CD4-positive, CD25-positive, alpha-beta regulatory T cell (primary cell): ENCODE measurements at regions not wholly inside any gene's neighbourhood (a gene's known extent, or its start where the extent isn't known, plus 50 kb on each side); places are given as distances from the start of the nearest gene placed in this dataset.

Source experiments
- ATAC-seq, 2 donors: fragments of 150-1000 bp; cut with Tn5 transposase; one replicate each; pipeline ENCODE4 v1.10.0; 2021; ENCODE audit warnings: low read depth in 2 of 2, moderate number of reproducible peaks in 2 of 2, moderate library complexity in 1 of 2
- DNase-seq, 3 donors: peaks; one replicate each; pipeline versions ENCODE4 v3.0.0 to v3.0.0-alpha.2; 2012 to 2022; ENCODE audit warnings: mixed read lengths in 1 of 3
- H3K27ac ChIP-seq: one replicate; pipeline ENCODE4 v1.7.0; 2013; ENCODE audit warnings: mild to moderate bottlenecking, low read length; ENCODE audit not compliant: insufficient read depth, poor library complexity, severe bottlenecking
- H3K27me3 ChIP-seq: one replicate; pipeline ENCODE4 v1.7.0; 2013; ENCODE audit warnings: low read length; ENCODE audit not compliant: control insufficient read depth, insufficient read depth
- H3K36me3 ChIP-seq: one replicate; pipeline ENCODE4 v1.7.0; 2013; ENCODE audit warnings: mild to moderate bottlenecking, low read length, moderate library complexity; ENCODE audit not compliant: control insufficient read depth, insufficient read depth
- H3K4me1 ChIP-seq: 2 replicates; pipeline ENCODE4 v1.7.0; 2013; ENCODE audit warnings: mild to moderate bottlenecking, low read length; ENCODE audit not compliant: insufficient read depth, control insufficient read depth, poor library complexity, severe bottlenecking
- H3K4me3 ChIP-seq: one replicate; pipeline ENCODE4 v1.7.0; 2013; ENCODE audit warnings: low read depth, mild to moderate bottlenecking, low read length, moderate library complexity
- H3K9me3 ChIP-seq, 2 experiments: 1 replicate in 1 of 2; 2 replicates in 1 of 2; pipeline ENCODE4 v1.7.0; 2013; ENCODE audit warnings: low read length in 2 of 2, mild to moderate bottlenecking in 1 of 2, moderate library complexity in 1 of 2; ENCODE audit not compliant: control insufficient read depth in 2 of 2
- H3K27ac Mint-ChIP-seq, 3 donors: one replicate each; pipeline ENCODE4 v1.8.0; 2020 to 2022; ENCODE audit warnings: mild to moderate bottlenecking in 3 of 3, mixed read lengths in 3 of 3, moderate library complexity in 2 of 3
- H3K27me3 Mint-ChIP-seq: one replicate; pipeline ENCODE4 v1.8.0; 2022; ENCODE audit warnings: mild to moderate bottlenecking, mixed read lengths
- H3K36me3 Mint-ChIP-seq: one replicate; pipeline ENCODE4 v1.8.0; 2020; ENCODE audit warnings: mixed read lengths
- H3K4me1 Mint-ChIP-seq, 4 donors: one replicate each; pipeline ENCODE4 v1.8.0; 2020 to 2022; ENCODE audit warnings: mixed read lengths in 4 of 4, mild to moderate bottlenecking in 1 of 4
- H3K4me3 Mint-ChIP-seq, 4 donors: one replicate each; pipeline ENCODE4 v1.8.0; 2020 to 2022; ENCODE audit warnings: mild to moderate bottlenecking in 4 of 4, mixed read lengths in 4 of 4, moderate library complexity in 3 of 4
- H3K9me3 Mint-ChIP-seq, 7 donors: one replicate each; pipeline ENCODE4 v1.8.0; 2020 to 2022; ENCODE audit warnings: mixed read lengths in 7 of 7, mild to moderate bottlenecking in 3 of 7, moderate library complexity in 2 of 7

DNA sequence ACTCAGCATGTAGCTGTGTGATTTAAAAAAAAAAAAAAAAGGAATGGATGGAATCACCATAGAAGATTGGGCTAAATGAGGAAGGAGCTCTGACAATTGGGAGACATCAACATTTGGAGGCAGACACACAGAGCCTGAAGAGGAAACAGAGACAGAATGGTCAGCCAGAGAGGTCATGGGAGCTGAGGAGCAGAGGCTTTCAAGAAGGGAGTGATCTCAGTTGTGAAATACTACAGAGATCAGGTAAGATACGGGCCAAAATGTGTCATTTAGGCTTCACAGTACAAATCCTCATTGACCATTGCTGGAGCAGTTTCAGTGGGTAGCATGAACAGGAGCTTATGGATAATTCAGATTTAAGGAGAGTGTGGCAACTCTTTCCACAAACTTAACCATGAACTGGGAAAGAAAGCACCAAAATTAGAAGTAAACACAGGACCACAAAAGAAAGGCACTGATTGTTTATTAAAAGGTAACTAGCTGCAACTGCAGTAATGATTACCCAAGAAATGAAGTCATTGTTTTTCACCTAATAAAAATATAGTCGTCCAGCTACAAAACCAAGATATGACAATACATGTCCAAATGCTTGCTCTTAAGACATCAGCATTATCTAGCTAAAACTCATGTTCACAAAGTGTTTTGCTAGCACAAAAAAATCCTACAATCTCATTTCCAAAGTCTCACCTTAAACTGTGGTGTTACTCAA lies 203.2 kb downstream of the DHX15 start:
- ATAC-seq = no peak
- Mint-ChIP-seq H3K36me3 (no peaks in the 10 kb centered on the region), H3K4me3 (no peak overlapping the region), H3K9me3 (peaks cover 0 to 15% (median 1%) of the 10 kb centered on the region in 7 donors), H3K27ac (no peak overlapping the region), H3K4me1 (no peaks in the 10 kb centered on the region), H3K27me3 (no peaks in the 10 kb centered on the region)
- Histone ChIP-seq H3K4me3 (no peak overlapping the region), H3K27ac (no peak overlapping the region), H3K4me1 (no peaks in the 10 kb centered on the region), H3K36me3 (no peaks in the 10 kb centered on the region), H3K9me3 (no peaks in the 10 kb centered on the region), H3K27me3 (no peaks in the 10 kb centered on the region)
- DNase-seq = no peak

DNA sequence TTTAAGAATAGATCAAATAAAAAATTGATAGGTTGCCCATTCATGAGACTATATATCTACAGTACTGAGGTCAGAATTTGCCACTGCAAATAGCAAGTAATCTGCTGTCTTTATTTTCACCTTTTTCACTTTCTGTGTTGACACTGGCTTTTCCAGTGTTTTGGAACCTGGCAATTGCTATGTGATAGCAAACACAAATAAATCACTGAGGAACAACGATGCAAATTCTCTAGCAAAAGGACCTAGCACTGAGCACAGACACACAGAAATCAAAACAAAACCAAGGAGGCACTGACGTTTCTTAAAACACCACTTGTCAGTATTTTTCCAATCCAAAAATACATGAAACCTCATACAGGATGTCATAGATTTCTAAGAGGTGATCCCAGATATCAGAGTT lies 210.7 kb downstream of the DHX15 start:
- Mint-ChIP-seq H3K27me3 (no peaks in the 10 kb centered on the region), H3K27ac (no peak overlapping the region), H3K36me3 (no peaks in the 10 kb centered on the region), H3K4me3 (no peak overlapping the region), H3K4me1 (no peaks in the 10 kb centered on the region), H3K9me3 (peaks cover 0 to 5% (median 2%) of the 10 kb centered on the region in 7 donors)
- no peaks in the 10 kb centered on the region for H3K9me3 ChIP-seq
- no peaks in the 10 kb centered on the region for H3K36me3 ChIP-seq
- no peak for ATAC-seq
- no peaks in the 10 kb centered on the region for H3K4me1 ChIP-seq
- no peak overlapping the region for H3K4me3 ChIP-seq
- no peaks in the 10 kb centered on the region for H3K27me3 ChIP-seq
- DNase-seq = no peak
- H3K27ac ChIP-seq = no peak overlapping the region

DNA sequence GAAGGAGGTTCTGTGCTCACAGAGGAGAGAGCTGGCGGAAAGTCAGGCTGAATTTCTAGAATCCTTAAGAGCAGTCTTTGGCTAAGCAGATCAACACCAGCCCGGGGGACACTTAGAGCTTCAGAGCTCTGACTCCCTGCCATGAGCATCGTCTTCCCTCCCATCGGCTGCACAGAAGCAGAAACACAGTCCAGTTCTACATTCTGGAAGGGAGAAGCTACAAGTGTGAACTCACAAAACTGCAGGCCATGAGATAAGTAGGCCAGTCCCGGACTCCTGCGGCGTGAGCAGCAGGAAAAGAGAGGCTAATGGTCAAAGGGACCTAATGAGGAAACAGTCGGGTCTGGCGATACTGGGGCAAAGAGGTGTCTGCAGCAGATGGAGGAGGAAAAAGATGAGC lies 211.5 kb downstream of the DHX15 start:
- no peaks in the 10 kb centered on the region for H3K36me3 Mint-ChIP-seq
- Histone ChIP-seq H3K4me1 (no peaks in the 10 kb centered on the region), H3K27ac (no peak overlapping the region), H3K9me3 (no peaks in the 10 kb centered on the region), H3K4me3 (no peak overlapping the region), H3K27me3 (no peaks in the 10 kb centered on the region), H3K36me3 (no peaks in the 10 kb centered on the region)
- ATAC-seq = no peak
- peaks cover 0 to 5% (median 2%) of the 10 kb centered on the region in 7 donors for H3K9me3 Mint-ChIP-seq
- H3K4me1 Mint-ChIP-seq = no peaks in the 10 kb centered on the region
- H3K4me3 Mint-ChIP-seq = no peak overlapping the region
- no peak overlapping the region for H3K27ac Mint-ChIP-seq
- H3K27me3 Mint-ChIP-seq = no peaks in the 10 kb centered on the region
- DNase-seq = no peak

DNA sequence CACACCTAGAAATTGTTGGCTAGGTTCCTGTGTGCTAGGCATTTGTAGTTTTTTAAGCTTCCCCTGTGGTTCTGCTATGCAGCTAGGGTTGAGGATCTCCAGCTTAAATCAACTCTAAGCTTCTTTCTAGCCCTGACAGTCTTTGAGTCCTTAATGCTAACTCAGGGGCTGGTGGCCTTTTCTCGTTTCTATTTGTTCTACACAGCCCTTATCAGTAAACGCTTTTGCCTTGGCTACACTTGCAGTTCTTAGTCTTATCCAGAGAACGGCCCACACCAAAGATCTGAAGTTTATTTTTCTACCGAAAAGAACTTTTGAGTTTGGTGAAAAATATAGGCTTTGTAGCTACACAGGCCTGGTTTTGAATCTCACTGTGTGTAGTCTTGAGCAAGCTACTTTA lies 212.0 kb downstream of the DHX15 start:
- Mint-ChIP-seq H3K27ac (no peak overlapping the region), H3K4me3 (no peak overlapping the region), H3K4me1 (no peaks in the 10 kb centered on the region), H3K36me3 (no peaks in the 10 kb centered on the region), H3K27me3 (no peaks in the 10 kb centered on the region), H3K9me3 (peaks cover 0 to 5% (median 2%) of the 10 kb centered on the region in 7 donors)
- no peak overlapping the region for H3K27ac ChIP-seq
- H3K36me3 ChIP-seq = no peaks in the 10 kb centered on the region
- DNase-seq (no peak), ATAC-seq (no peak)
- no peaks in the 10 kb centered on the region for H3K4me1 ChIP-seq
- H3K27me3 ChIP-seq = no peaks in the 10 kb centered on the region
- no peak overlapping the region for H3K4me3 ChIP-seq
- H3K9me3 ChIP-seq = no peaks in the 10 kb centered on the region

DNA sequence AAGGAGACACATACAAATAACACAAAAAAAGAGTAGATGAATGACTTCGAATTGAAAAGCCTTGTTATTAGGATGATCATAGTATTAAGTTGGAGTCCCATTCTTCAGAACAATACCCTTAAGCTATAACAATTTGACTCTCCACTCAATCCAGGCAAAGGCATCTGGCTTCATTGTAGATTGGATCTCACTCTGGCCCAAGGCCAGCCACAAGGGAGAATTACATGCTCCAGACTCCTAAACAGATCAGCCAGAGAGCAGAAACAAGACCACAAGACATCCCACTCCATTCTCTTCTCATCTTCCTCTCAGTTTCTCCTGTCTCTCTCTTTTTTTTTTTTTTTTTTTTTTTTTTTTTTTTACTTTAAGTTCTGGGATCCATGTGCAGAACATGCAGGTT lies 213.9 kb downstream of the DHX15 start:
- H3K4me1 ChIP-seq = no peaks in the 10 kb centered on the region
- no peaks in the 10 kb centered on the region for H3K27me3 ChIP-seq
- H3K9me3 ChIP-seq = no peaks in the 10 kb centered on the region
- Mint-ChIP-seq H3K4me1 (no peaks in the 10 kb centered on the region), H3K27ac (no peak overlapping the region), H3K4me3 (no peak overlapping the region), H3K36me3 (no peaks in the 10 kb centered on the region), H3K27me3 (no peaks in the 10 kb centered on the region), H3K9me3 (peaks cover 0 to 5% (median 2%) of the 10 kb centered on the region in 7 donors)
- H3K36me3 ChIP-seq = no peaks in the 10 kb centered on the region
- H3K4me3 ChIP-seq = no peak overlapping the region
- ATAC-seq (no peak), DNase-seq (no peak)
- no peak overlapping the region for H3K27ac ChIP-seq

DNA sequence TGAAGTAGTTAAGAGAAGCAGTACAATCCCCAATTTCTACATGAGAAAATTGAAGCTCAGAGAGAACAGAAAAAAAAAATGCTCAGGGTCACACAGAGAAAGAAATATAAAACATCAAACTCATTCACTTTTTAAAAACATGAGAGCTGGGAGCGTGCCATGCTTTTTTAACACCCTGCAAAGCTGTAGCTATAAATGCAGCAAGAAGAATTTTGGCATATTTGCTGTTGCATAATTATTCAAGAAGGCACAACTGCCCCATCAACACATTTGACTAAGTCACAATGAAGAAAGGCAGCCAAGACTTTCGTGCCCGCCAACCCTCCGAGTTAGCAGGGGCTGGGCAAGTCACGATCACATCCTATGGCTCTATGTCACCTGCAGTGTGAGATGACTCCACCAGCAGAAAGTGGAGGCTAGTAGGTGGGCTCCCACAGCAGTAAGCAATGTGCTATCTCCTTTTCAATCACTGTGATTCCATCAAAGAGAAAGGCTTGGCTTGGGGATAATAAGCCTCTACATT lies 214.8 kb downstream of the DHX15 start:
- H3K36me3 Mint-ChIP-seq = no peaks in the 10 kb centered on the region
- DNase-seq = no peak
- Histone ChIP-seq H3K9me3 (no peaks in the 10 kb centered on the region), H3K4me1 (no peaks in the 10 kb centered on the region), H3K36me3 (no peaks in the 10 kb centered on the region), H3K27ac (no peak overlapping the region), H3K27me3 (no peaks in the 10 kb centered on the region), H3K4me3 (no peak overlapping the region)
- ATAC-seq = no peak
- H3K4me3 Mint-ChIP-seq = no peak overlapping the region
- H3K27ac Mint-ChIP-seq = no peak overlapping the region
- H3K27me3 Mint-ChIP-seq = no peaks in the 10 kb centered on the region
- H3K4me1 Mint-ChIP-seq = no peaks in the 10 kb centered on the region
- H3K9me3 Mint-ChIP-seq = peaks cover 0 to 7% (median 2%) of the 10 kb centered on the region in 7 donors

DNA sequence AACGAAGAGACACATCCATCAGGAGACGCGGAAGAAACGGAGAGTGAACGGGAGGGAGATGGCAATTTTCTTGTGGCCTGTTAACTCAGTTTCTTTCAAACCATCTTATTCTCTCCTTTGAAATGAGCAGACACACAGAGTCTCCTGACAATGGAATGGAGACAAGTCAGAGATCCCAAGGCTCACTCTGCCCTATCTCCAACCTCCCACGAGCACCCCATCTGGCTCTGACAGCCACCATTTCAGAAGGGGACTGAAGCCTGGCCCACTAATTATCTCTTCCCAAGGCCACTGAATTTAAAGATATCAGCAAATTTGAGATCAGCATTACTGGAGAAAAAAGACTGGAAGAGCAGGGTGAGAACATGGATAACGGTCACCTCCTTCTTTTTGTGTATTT lies 215.6 kb downstream of the DHX15 start:
- Histone ChIP-seq H3K9me3 (no peaks in the 10 kb centered on the region), H3K4me3 (no peak overlapping the region), H3K27me3 (no peaks in the 10 kb centered on the region), H3K36me3 (no peaks in the 10 kb centered on the region), H3K4me1 (no peaks in the 10 kb centered on the region), H3K27ac (no peak overlapping the region)
- Mint-ChIP-seq H3K27ac (no peak overlapping the region), H3K4me3 (no peak overlapping the region), H3K27me3 (no peaks in the 10 kb centered on the region), H3K36me3 (no peaks in the 10 kb centered on the region), H3K9me3 (peaks cover 0 to 7% (median 2%) of the 10 kb centered on the region in 7 donors), H3K4me1 (no peaks in the 10 kb centered on the region)
- no peak for DNase-seq
- no peak for ATAC-seq

DNA sequence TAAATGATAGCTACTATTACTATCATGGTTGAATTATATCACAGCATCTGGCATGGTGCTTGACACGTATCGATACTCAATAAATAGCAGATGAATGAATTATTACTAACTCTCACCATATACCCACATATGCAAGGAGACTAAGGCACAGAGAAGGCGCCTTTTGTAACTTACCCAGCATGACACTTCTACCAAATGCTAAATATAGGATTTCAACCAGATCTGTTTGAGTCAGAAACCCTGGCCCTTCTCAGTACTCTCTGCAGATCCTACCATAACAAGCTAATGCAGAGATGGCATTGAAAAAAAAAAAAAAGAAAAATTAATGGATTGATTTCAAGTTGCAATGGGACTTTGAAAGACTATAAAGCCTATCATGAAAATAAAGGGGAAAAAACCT lies 219.5 kb downstream of the DHX15 start:
- no peaks in the 10 kb centered on the region for H3K27me3 Mint-ChIP-seq
- H3K9me3 Mint-ChIP-seq = peaks cover 0 to 2% (median 0%) of the 10 kb centered on the region in 7 donors
- Histone ChIP-seq H3K27ac (no peak overlapping the region), H3K9me3 (no peaks in the 10 kb centered on the region), H3K36me3 (no peaks in the 10 kb centered on the region), H3K27me3 (no peaks in the 10 kb centered on the region), H3K4me3 (no peak overlapping the region), H3K4me1 (no peaks in the 10 kb centered on the region)
- no peaks in the 10 kb centered on the region for H3K4me1 Mint-ChIP-seq
- H3K4me3 Mint-ChIP-seq = no peak overlapping the region
- H3K36me3 Mint-ChIP-seq = no peaks in the 10 kb centered on the region
- ATAC-seq (no peak), DNase-seq (no peak)
- H3K27ac Mint-ChIP-seq = no peak overlapping the region
